HS-5 (cell line): ENCODE measurements at regions not wholly inside any gene's neighbourhood (a gene's known extent, or its start where the extent isn't known, plus 50 kb on each side); places are given as distances from the start of the nearest gene placed in this dataset.

Source experiments
- DNase-seq: peaks from one replicate; pipeline ENCODE4 v3.0.0-alpha.2; 2012; ENCODE audit warnings: low read depth

GRCh38 chr1:96002969-96003964, 718.3 kb upstream of the PTBP2 start:
- DNase-seq = no peak

GRCh38 chr1:96009831-96010434, 711.7 kb upstream of the PTBP2 start:
- DNase-seq = no peak

- no peak for DNase-seq
These were observed 710.0 kb upstream of the PTBP2 start for GRCh38 chr1:96011606-96012005.

GRCh38 chr1:96016219-96016618, 705.4 kb upstream of the PTBP2 start:
- no peak for DNase-seq

GRCh38 chr1:96020378-96020777, 701.2 kb upstream of the PTBP2 start:
- no peak for DNase-seq

GRCh38 chr1:96025062-96025461, 696.5 kb upstream of the PTBP2 start:
- DNase-seq = no peak

- DNase-seq = no peak
These were observed 693.5 kb upstream of the PTBP2 start for GRCh38 chr1:96028071-96028470.

- DNase-seq = no peak
These were observed 691.3 kb upstream of the PTBP2 start for GRCh38 chr1:96030312-96030711.

GRCh38 chr1:96034006-96034405, 687.6 kb upstream of the PTBP2 start:
- DNase-seq = no peak

GRCh38 chr1:96036763-96037162, 684.8 kb upstream of the PTBP2 start:
- no peak for DNase-seq

GRCh38 chr1:96038636-96039035, 682.9 kb upstream of the PTBP2 start:
- DNase-seq = no peak

GRCh38 chr1:96039910-96040309, 681.7 kb upstream of the PTBP2 start:
- no peak for DNase-seq

GRCh38 chr1:96041470-96041869, 680.1 kb upstream of the PTBP2 start:
- DNase-seq = no peak

GRCh38 chr1:96048572-96049212, 672.9 kb upstream of the PTBP2 start:
- DNase-seq = no peak

- DNase-seq = no peak
These were observed 671.7 kb upstream of the PTBP2 start for GRCh38 chr1:96049759-96050409.

GRCh38 chr1:96059276-96059675, 662.3 kb upstream of the PTBP2 start:
- DNase-seq = no peak

GRCh38 chr1:96059736-96060135, 661.8 kb upstream of the PTBP2 start:
- no peak for DNase-seq

GRCh38 chr1:96060621-96061020, 661.0 kb upstream of the PTBP2 start:
- DNase-seq = no peak

- no peak for DNase-seq
These were observed 649.6 kb upstream of the PTBP2 start for GRCh38 chr1:96072021-96072420.

GRCh38 chr1:96073100-96073499, 648.5 kb upstream of the PTBP2 start:
- DNase-seq = no peak

- no peak for DNase-seq
These were observed 647.2 kb upstream of the PTBP2 start for GRCh38 chr1:96074422-96074821.

- DNase-seq = no peak
These were observed 646.6 kb upstream of the PTBP2 start for GRCh38 chr1:96074876-96075577.
